ENCODE measurements at regions not wholly inside any gene's neighbourhood (a gene's known extent, or its start where the extent isn't known, plus 50 kb on each side); places are given as distances from the start of the nearest gene placed in this dataset.

DNA sequence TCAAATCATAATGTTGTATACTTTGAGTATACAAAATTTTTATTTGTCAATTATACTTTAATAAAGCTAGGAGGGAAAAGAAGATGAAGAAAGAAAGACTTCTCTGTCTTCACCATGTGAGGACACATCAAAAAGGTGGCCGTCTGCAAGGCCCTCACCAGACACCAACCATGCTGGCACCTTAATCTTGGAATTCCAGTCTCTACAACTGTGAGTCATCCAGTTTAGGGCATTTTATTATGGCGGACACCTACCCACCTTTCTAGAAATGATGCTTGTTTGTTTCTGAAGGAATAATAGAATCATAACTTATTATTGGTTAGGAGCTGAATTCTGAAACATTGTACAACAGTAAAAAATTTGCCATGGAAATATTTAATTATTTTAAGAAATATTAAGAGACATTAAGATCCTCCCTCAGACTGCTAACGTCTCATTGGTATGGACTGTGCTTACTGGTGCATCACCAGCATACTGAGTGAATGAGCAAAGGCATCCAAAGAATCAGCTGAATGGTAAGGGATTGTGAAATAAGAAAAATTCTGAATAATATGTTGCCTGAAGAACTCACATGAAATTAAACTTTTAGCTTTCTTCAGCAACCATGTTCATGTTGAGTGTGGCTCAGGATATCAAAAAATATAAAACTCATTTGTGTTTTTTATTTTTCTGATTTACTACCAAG lies 536.6 kb downstream of the HTR7 start:
- no peak for DNase-seq (ENCODE audit: low spot score)

DNA sequence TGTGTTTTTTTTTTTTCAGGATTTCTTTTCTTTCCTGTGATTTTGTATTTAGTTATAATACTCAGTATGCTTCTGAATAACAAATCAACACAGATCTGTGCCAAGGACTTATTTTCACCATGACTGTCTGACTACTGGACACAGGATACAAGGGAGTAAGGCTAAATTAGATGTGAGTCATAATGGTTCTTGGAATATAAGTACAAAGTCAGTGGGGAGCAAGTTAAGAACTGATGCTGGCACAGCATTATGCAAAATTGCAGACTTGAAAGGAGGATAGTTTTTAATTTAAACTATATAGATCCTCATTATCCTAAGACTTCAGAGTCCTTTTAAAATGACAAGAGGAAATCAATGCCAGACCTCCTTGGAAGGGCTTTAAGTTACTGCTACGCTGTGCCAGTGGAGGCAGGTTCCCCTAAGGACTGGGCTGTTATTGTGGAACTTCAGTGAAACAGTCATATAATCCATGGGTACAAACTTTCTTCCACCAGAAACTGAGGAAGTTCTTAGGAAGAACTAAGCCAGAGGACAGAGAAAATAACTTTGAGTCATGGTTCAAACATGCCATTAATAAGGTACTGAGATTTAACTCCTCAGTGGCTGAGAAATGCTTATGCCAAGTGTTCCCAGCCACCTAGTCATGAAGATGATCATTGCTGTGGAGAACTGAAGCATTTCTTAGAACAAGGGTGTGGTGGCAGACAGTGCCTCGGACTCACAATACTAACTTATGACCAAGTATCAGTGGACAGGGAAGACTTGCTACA lies 531.2 kb downstream of the HTR7 start:
- no peak for DNase-seq (ENCODE audit: low spot score)

DNA sequence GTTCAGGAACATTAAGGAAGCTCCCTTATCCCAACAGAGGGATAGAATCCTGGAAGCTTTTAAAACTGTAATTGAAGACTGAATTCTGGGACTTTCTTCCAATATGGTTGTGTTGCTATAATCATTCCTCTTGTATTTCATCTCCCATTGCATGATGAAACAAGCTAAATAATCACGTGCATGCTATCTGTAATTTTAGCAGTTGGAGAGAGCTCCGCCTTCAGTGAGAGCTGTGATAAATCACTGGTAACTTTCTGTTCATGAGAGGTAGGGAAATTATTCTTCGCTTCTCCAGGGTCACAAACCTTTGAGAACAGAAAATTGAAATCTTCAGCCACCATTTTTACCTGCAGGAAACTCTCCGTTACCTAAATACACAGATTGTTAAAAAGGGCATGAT lies 530.2 kb downstream of the HTR7 start:
- no peak for DNase-seq (ENCODE audit: low spot score)

DNA sequence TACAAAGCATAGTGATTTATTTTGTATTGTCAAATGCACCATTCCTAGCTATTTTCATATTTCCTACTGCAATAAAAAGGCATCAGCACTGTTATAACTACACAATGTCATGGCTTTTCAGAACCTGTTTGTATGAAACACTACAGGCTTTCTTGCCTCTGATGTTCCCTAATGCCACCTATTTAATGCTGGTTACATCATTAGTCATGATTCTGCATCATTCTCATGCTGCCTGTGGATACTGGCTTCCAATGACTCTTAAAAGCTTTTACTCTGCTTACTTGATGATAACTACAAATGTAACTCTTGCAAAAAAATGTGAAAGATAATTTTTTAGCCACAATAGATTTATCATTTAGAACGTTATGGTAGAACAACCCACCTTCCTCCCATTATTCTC lies 529.4 kb downstream of the HTR7 start:
- DNase-seq (ENCODE audit: low spot score): no peak

DNA sequence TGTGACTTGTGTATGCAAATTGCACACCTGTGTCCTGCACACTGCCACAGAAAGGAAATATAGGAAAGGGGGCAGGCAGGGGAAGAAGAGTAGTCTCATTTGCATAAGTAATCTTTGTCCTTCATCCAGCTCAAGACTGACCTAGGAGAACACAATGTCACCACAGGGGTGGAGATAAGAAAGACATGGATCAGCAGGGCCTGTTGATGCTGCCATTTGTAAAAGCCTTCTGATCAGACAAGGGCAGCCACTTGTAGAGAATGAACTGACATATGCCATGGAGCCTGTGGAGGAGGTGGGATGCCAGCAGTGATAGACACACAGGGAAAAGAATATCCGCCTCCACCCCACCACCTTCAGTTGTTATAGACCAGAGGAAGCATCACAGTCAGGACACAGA lies 528.9 kb downstream of the HTR7 start:
- no peak for DNase-seq (ENCODE audit: low spot score)

DNA sequence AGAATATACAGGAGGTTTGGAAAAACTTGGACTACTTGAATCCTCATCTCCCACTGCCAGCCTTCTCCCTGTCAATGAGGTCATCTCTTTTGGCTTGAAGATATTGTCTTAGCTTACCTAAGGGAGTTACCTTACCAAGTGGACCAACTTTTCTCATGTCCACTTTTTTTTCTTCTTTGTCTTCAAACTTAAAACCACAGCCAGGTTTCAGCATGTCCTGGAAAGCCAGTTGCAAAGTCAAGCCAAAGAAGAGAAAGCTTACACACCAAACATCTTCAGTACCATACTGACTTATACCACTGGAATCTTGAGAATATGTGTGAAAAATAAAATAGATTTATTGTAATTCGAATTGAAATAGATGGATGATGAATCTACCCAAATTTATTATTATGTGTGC lies 520.5 kb downstream of the HTR7 start:
- no peak for DNase-seq (ENCODE audit: low spot score)

DNA sequence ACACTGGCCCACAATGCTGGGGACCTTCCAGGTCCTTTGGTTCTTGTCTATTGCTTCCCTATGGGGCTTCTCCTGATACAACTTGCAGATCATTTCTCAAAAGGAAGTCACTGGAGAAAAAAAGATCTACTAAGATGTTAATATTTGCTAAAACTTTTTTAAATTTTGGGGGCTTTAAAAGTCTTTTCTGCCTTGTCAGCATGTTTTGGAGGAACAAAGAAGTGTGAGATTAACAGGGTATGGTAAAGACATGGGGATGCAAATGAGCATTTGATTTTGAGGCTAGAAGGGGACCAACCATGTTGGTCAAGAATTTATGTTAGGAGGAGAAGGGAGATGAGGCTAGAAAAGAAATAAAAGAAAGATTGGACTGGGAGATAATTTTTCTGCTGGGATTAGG lies 515.4 kb downstream of the HTR7 start:
- no peak for DNase-seq (ENCODE audit: low spot score)

DNA sequence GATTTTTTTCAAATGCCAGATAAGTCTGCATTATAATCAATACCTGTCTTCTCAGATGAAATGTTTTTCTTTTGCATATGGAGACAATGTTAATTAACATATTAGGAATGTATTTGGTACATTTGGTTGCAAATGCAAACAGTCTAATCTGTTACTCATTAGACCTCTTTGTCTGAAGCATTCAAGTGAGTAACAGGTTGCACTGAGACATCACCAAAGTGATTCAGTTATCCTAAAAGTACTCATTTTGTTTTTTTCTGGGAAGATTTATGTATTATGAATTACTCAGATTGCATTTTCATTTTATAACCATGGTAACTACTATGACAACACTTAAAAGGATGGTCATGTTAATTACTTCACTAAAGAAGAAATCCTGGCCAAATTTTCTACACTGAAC lies 513.6 kb downstream of the HTR7 start:
- DNase-seq (ENCODE audit: low spot score): no peak

DNA sequence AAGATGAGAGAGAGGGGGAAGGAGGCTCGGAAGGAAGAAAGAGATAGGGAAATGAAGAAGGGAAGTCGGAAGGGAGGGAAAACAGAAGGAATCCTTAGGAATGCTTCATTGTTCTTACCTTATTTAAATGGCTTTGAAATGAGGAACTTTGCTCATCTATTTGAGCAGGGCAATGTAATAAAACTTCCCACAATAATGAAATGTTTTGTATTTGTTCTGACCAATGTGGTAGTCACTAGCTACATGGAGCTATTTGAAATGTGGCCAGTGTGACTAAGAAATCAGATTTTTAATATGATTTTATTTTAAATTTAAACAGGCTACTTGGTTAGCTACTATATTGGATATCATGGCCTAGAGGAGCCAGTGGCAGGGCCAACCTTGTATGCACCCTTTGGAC lies 510.6 kb downstream of the HTR7 start:
- no peak for DNase-seq (ENCODE audit: low spot score)

DNA sequence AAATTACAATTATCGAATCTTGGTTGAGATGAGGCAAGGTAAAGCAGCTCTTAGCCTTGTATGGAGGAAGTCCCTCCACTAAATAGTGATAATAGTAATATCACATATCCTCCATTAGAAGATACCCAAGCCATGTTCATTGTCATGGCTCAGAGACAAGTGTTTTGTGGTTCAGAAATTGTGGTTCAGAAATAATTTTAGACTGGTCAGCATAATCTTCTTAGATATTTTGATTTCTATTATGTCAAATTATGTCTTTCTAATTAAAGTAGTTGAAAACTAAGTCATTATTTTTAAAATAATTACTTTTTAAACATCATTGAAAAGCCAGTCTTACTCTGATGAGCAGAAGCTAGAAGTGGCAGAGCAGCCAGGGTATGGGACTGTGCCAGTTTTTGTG lies 507.7 kb downstream of the HTR7 start:
- DNase-seq (ENCODE audit: low spot score): no peak

DNA sequence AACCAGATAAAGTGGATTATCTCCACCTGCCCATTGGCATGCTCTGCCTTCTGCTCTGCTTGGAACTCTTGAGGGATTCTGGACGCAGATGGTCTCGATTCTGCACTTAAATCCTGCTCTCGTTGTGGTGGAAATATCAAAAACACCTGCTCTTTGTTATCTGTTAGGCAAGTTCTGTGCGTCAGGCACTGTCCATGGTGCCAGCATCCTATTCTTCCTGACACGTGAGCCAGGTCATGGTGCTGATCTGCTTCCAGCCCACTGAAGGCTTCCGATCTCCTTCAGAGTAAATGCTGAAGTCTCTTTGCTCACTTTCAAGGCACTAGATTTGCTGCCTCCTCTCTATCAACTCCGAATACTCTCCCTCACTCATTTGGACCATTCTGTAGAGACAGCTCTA lies 505.6 kb downstream of the HTR7 start:
- DNase-seq (ENCODE audit: low spot score): no peak

DNA sequence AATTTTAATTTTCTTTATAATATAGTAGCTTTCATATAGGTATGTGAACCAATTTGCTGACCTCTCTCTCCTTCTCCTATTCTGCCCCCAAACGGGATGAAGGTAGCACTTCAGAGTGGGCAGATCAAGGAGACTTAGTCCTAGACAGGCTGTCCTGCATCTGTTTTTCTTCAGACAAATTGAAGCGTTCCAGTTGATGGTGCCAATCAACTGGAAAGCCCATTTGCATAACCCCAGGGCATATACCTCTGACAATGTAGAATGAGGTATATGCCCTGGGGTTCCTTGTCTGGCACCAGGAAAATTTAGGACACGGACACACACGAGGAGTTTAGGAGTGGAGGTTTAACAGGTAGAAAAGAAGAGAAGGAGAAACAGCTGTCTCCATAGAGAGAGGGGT lies 502.9 kb downstream of the HTR7 start:
- no peak for DNase-seq (ENCODE audit: low spot score)

DNA sequence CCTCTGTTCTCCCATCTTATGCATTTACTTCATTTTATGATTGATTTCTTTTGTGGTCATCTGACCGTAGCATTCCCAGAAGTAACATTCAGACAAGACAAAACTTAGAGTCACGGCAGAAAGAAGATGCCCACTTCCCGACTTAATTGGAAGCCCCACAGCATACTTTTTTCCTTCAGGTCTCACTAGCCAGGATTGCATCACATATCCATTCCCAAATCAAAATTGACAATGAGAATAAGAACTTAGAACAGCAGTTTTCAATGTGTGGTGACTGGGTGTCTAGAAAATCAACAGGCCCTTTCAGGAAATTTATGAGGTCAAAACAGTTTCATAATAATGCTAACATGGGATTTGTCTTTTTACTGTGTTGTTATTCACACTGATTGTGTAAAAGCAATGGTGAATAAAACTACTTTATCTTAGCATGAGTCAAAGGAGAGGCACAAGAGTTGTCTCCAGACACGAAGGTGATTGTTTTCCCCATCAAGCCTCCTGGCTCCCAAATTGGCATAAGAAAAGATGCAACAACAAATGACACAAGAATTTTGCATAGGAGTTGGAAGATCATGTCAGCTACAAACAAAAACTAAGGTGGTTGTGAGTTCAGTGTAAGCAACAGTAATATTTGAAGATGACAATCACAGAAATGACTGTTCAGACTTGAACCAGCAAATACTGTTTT lies 493.9 kb downstream of the HTR7 start:
- no peak for DNase-seq (ENCODE audit: low spot score)

DNA sequence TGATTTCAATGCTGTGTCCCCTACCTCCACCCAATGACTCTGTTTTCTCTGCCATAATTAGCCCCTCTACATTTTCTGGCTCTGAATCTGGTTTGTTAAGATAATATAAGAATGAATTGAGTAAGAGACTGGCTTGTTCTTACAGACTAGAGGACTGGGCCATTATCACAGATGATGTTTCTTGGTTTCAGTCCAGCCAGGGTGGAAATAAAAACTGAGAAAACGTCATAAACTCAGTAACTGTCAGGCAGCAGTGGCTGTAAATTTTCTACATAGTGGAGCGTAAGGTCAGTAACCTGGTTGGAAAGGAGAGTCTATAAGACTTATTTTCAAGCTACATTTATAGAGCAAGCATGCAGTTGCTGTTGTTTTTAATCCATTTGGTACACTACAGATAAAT lies 485.4 kb downstream of the HTR7 start:
- no peak for DNase-seq (ENCODE audit: low spot score)

DNA sequence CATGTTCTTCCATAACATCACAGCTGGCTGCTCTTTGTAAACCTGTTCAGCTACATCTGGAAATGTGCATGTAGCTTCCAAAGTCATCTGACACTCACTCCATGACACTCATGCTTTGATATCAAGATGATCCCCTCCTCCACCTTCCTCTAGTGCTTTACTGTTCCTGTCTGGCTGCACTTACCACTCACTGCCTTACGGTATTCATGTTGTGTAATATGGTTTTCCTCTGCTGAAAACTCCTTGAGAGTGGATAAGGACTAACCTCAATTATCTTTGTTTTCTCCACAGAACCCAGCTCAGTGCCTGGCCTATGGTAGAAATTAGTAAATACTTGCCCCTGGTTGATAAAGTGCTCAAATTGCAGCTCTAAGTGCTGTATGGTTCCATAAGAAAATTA lies 483.9 kb downstream of the HTR7 start:
- no peak for DNase-seq (ENCODE audit: low spot score)

DNA sequence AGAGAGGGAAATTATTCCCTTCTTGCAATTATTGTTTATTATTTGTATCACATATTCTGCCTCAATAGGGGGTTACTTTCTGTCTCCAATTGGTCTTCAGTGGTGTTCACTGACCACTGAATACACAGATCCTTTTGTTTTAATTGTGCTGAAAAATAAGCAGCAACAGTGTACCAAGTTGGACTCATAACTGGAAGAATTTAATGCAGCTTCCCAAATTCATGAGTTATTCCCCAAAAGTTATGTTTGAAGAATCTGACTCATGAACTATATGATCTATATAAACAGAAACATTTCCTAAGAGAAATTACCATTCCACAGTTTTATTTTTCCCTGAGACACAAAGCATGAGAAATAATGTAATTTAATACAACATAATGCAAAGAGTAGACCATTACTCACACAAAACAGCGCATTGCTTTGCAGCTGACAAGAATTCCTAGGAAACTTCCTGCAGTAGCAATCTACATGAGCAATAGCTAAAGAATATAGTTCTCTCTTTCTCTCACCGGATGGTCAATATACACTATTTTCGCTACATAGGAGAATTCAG lies 479.2 kb downstream of the HTR7 start:
- DNase-seq (ENCODE audit: low spot score): no peak

DNA sequence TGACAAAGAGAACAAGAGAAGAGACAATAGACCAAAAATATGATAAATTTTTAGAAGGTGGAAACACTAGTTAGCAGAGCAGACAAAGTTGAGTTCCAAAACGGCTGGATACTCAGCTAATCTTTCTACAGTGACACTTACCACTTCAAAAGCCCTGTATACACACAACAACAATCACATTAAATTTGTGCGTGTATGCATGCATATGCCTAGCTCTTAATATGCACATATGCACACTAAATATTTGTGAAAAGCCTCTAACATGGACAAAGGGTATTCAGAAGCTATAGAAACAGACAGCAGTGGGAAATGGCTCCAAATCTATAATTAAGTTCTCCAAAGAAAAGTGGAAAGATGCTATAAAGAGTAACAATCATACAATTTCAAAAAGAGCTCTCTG lies 476.4 kb downstream of the HTR7 start:
- no peak for DNase-seq (ENCODE audit: low spot score)

DNA sequence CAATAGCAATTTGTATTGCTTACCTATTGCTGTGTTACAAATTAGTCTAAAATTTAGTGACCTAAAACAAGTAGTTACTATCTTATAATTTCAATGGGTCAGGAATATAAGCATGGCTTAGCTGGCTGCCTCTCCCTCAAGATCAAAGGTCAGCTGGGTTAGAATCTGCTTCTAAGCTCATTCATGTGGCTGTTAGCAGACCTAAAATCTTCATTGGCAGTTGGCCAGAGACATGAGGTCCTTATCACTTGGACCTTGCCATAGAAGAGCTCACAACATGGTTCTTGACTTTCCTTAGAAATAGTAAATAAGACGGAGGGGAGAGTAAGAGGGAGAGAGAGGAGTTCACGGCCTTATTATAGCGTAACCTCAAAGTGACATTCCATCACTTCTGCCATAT lies 468.0 kb downstream of the HTR7 start:
- DNase-seq (ENCODE audit: low spot score): no peak

DNA sequence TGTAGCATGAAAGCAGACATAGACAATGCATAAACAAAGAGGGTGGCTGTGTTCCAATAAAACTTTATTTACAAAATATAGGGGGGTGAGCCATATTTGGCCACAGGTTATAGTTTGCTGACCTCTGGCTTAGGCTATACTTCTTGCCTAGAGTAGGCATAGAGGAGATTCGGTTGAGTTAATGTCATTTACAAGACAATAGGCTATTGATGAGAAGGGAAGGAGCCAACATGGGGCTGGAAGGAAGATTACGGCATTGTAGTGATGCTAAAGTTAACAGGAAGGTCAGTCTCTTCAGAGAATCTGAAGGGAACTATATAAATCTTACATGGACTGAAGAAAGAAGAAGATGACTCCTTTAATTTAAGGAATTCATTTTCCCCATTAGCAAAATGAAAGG lies 463.5 kb downstream of the HTR7 start:
- DNase-seq (ENCODE audit: low spot score): no peak

DNA sequence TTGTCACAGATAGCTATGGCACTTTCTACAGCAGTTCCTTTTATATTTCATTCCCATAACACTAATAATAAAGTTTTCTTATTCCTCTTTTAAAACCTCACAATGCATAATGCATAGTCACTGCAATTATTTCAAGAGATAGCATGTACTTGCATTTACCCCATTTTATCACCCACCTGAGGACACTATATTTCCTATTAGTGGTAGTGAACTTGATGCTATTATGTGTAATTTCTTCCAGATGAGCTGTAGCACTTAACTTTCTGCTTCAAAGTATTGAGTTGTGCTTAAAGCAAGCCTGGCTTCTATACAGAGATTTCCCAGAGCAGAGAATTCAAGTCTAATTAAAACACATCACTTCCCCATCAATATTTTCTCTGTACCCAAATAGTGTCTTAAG lies 461.1 kb downstream of the HTR7 start:
- DNase-seq (ENCODE audit: low spot score): no peak

DNA sequence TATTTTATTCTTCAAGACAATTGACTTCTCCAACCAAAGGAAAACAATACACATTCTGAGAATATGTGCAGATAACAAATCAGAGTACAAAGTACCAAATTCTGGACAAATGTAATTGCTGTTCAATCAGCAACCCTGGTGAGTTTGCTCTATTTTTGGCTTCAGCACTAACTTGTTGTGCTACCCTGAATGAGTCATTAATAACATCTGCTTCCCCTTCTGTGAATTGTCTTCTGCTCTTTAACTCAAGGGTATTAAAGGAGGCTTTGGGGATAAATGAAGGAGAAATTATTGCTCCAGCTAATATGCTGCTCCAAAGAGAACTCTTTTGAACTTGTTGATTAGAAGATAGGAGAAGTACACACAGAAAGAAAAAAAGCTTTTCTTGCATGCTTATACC lies 459.3 kb downstream of the HTR7 start:
- DNase-seq (ENCODE audit: low spot score): no peak

DNA sequence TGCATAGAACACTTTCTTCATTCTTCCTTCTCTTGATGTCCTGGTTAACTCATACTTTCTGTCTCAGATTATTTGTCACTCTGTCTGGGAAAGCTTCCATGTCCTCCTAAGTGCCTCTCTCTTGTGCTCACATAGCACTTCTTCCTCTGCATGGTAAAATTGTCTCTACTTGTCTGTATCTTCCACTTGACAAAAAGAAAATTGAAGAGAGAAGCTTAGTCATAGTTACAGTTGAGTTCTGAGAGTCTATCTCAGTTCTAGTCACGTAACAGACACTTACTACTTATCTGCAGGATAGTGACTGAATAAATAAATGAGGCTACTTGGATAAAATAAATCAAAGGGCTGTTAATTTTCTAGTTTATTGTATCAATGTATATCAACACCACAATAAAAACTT lies 458.1 kb downstream of the HTR7 start:
- no peak for DNase-seq (ENCODE audit: low spot score)
